Activated CD8-positive, alpha-beta memory T cell treated with anti-CD3 and anti-CD28 coated beads, Interleukin-2, amount 10 ng/mL, durations not matched to agents 7 days and 5 days (primary cell): ENCODE measurements at regions not wholly inside any gene's neighbourhood (a gene's known extent, or its start where the extent isn't known, plus 50 kb on each side); places are given as distances from the start of the nearest gene placed in this dataset.

Experiments used
- ATAC-seq: fragments of 150-1000 bp; cut with Tn5 transposase; one replicate; pipeline ENCODE4 v1.10.0; 2021; ENCODE audit warnings: moderate library complexity
- CTCF ChIA-PET: fragments of 350-600 bp; sonication (Branson Sonifier 250); formaldehyde crosslinking; loops from one replicate; lab custom pipeline; 2021; ENCODE audit warnings: antibody characterized with exemption; lab: Charles Lee
- DNase-seq: peaks from one replicate; pipeline ENCODE4 v3.0.0-alpha.2; 2020
- H3K27ac Mint-ChIP-seq: one replicate; pipeline ENCODE4 v1.8.0; 2021; ENCODE audit warnings: mild to moderate bottlenecking, mixed read lengths
- H3K27me3 Mint-ChIP-seq: one replicate; pipeline ENCODE4 v1.8.0; 2021; ENCODE audit warnings: mixed read lengths
- H3K36me3 Mint-ChIP-seq: one replicate; pipeline ENCODE4 v1.8.0; 2021; ENCODE audit warnings: mild to moderate bottlenecking, mixed read lengths
- H3K4me1 Mint-ChIP-seq: one replicate; pipeline ENCODE4 v1.8.0; 2021; ENCODE audit warnings: mixed read lengths
- H3K4me3 Mint-ChIP-seq: one replicate; pipeline ENCODE4 v1.8.0; 2021; ENCODE audit warnings: mild to moderate bottlenecking, moderate library complexity, mixed read lengths
- H3K9me3 Mint-ChIP-seq: one replicate; pipeline ENCODE4 v1.8.0; 2022; ENCODE audit warnings: low read depth, mixed read lengths

GRCh38 chr11:107202241-107202640 is 184.0 kb upstream of the GUCY1A2 start:
- no peaks in the 10 kb centered on the region for H3K27me3 Mint-ChIP-seq
- DNase-seq (no peak), ATAC-seq (no peak)
- H3K27ac Mint-ChIP-seq = no peak overlapping the region
- no peaks in the 10 kb centered on the region for H3K4me1 Mint-ChIP-seq
- CTCF ChIA-PET = no interaction called here
- H3K36me3 Mint-ChIP-seq = no peaks in the 10 kb centered on the region
- H3K9me3 Mint-ChIP-seq = no peaks in the 10 kb centered on the region
- no peak overlapping the region for H3K4me3 Mint-ChIP-seq

GRCh38 chr11:107198490-107199007 is 180.3 kb upstream of the GUCY1A2 start:
- H3K9me3 Mint-ChIP-seq = no peaks in the 10 kb centered on the region
- no peak overlapping the region for H3K4me3 Mint-ChIP-seq
- H3K36me3 Mint-ChIP-seq = no peaks in the 10 kb centered on the region
- H3K27me3 Mint-ChIP-seq = no peaks in the 10 kb centered on the region
- ATAC-seq (no peak), DNase-seq (no peak)
- no peaks in the 10 kb centered on the region for H3K4me1 Mint-ChIP-seq
- no peak overlapping the region for H3K27ac Mint-ChIP-seq
- CTCF ChIA-PET = no interaction called here

GRCh38 chr11:107197932-107198331 is 179.7 kb upstream of the GUCY1A2 start:
- Mint-ChIP-seq H3K27ac (no peak overlapping the region), H3K36me3 (no peaks in the 10 kb centered on the region), H3K4me1 (no peaks in the 10 kb centered on the region), H3K9me3 (no peaks in the 10 kb centered on the region), H3K4me3 (no peak overlapping the region), H3K27me3 (no peaks in the 10 kb centered on the region)
- CTCF ChIA-PET = no interaction called here
- DNase-seq (no peak), ATAC-seq (no peak)

GRCh38 chr11:107196732-107197131 is 178.5 kb upstream of the GUCY1A2 start:
- CTCF ChIA-PET = no interaction called here
- Mint-ChIP-seq H3K27ac (no peak overlapping the region), H3K27me3 (no peaks in the 10 kb centered on the region), H3K9me3 (no peaks in the 10 kb centered on the region), H3K4me1 (no peaks in the 10 kb centered on the region), H3K36me3 (no peaks in the 10 kb centered on the region), H3K4me3 (no peak overlapping the region)
- ATAC-seq (no peak), DNase-seq (no peak)

- Mint-ChIP-seq H3K36me3 (no peaks in the 10 kb centered on the region), H3K9me3 (no peaks in the 10 kb centered on the region), H3K27ac (no peak overlapping the region), H3K4me1 (no peaks in the 10 kb centered on the region), H3K27me3 (no peaks in the 10 kb centered on the region), H3K4me3 (no peak overlapping the region)
- no peak for DNase-seq
- ATAC-seq = no peak
- CTCF ChIA-PET = no interaction called here
Measured at GRCh38 chr11:107184986-107185385, 166.7 kb upstream of the GUCY1A2 start.

GRCh38 chr11:107183953-107184352 is 165.7 kb upstream of the GUCY1A2 start:
- Mint-ChIP-seq H3K36me3 (no peaks in the 10 kb centered on the region), H3K4me1 (no peaks in the 10 kb centered on the region), H3K4me3 (no peak overlapping the region), H3K27ac (no peak overlapping the region), H3K27me3 (no peaks in the 10 kb centered on the region), H3K9me3 (no peaks in the 10 kb centered on the region)
- no peak for ATAC-seq
- CTCF ChIA-PET = no interaction called here
- DNase-seq = no peak

- DNase-seq (no peak), ATAC-seq (no peak)
- CTCF ChIA-PET = no interaction called here
- Mint-ChIP-seq H3K9me3 (peaks cover under 1% of the 10 kb centered on the region), H3K4me1 (no peaks in the 10 kb centered on the region), H3K4me3 (no peak overlapping the region), H3K27ac (no peak overlapping the region), H3K27me3 (no peaks in the 10 kb centered on the region), H3K36me3 (no peaks in the 10 kb centered on the region)
Measured at GRCh38 chr11:107182978-107183377, 164.7 kb upstream of the GUCY1A2 start.

GRCh38 chr11:107180236-107180635 is 162.0 kb upstream of the GUCY1A2 start:
- Mint-ChIP-seq H3K9me3 (peaks cover 6% of the 10 kb centered on the region), H3K4me1 (no peaks in the 10 kb centered on the region), H3K27ac (no peak overlapping the region), H3K36me3 (no peaks in the 10 kb centered on the region), H3K27me3 (no peaks in the 10 kb centered on the region), H3K4me3 (no peak overlapping the region)
- DNase-seq = no peak
- CTCF ChIA-PET = no interaction called here
- no peak for ATAC-seq

GRCh38 chr11:107179829-107180228 is 161.6 kb upstream of the GUCY1A2 start:
- Mint-ChIP-seq H3K9me3 (peaks cover 6% of the 10 kb centered on the region), H3K4me1 (no peaks in the 10 kb centered on the region), H3K36me3 (no peaks in the 10 kb centered on the region), H3K4me3 (no peak overlapping the region), H3K27me3 (no peaks in the 10 kb centered on the region), H3K27ac (no peak overlapping the region)
- ATAC-seq = no peak
- CTCF ChIA-PET = no interaction called here
- DNase-seq = no peak

GRCh38 chr11:107177106-107177477 is 158.8 kb upstream of the GUCY1A2 start:
- H3K4me3 Mint-ChIP-seq = no peak overlapping the region
- CTCF ChIA-PET = no interaction called here

GRCh38 chr11:107176148-107177105 is 158.2 kb upstream of the GUCY1A2 start:
- CTCF ChIA-PET = no interaction called here
- no peaks in the 10 kb centered on the region for H3K27me3 Mint-ChIP-seq
- no peak for ATAC-seq

More at GRCh38 chr11:107177106-107177477, 158.8 kb upstream of the GUCY1A2 start:
- DNase-seq (no peak), ATAC-seq (no peak)
- no peaks in the 10 kb centered on the region for H3K27me3 Mint-ChIP-seq
- no peak overlapping the region for H3K27ac Mint-ChIP-seq
- H3K9me3 Mint-ChIP-seq = peaks cover 6% of the 10 kb centered on the region
- H3K36me3 Mint-ChIP-seq = no peaks in the 10 kb centered on the region
- H3K4me1 Mint-ChIP-seq = no peaks in the 10 kb centered on the region

GRCh38 chr11:107174856-107175255 is 156.6 kb upstream of the GUCY1A2 start:
- H3K36me3 Mint-ChIP-seq = no peaks in the 10 kb centered on the region
- no peaks in the 10 kb centered on the region for H3K4me1 Mint-ChIP-seq
- H3K27ac Mint-ChIP-seq = no peak overlapping the region
- CTCF ChIA-PET = no interaction called here
- H3K9me3 Mint-ChIP-seq = peaks cover 8% of the 10 kb centered on the region
- no peak overlapping the region for H3K4me3 Mint-ChIP-seq
- no peaks in the 10 kb centered on the region for H3K27me3 Mint-ChIP-seq
- ATAC-seq = no peak
- DNase-seq = no peak

More at GRCh38 chr11:107176148-107177105, 158.2 kb upstream of the GUCY1A2 start:
- no peaks in the 10 kb centered on the region for H3K36me3 Mint-ChIP-seq
- no peak overlapping the region for H3K4me3 Mint-ChIP-seq
- no peak overlapping the region for H3K27ac Mint-ChIP-seq
- H3K9me3 Mint-ChIP-seq = peaks cover 6% of the 10 kb centered on the region
- H3K4me1 Mint-ChIP-seq = no peaks in the 10 kb centered on the region
- no peak for DNase-seq

- Mint-ChIP-seq H3K4me3 (no peak overlapping the region), H3K27me3 (no peaks in the 10 kb centered on the region), H3K36me3 (no peaks in the 10 kb centered on the region), H3K27ac (no peak overlapping the region), H3K9me3 (peaks cover 9% of the 10 kb centered on the region), H3K4me1 (no peaks in the 10 kb centered on the region)
- CTCF ChIA-PET = no interaction called here
- ATAC-seq (no peak), DNase-seq (no peak)
Measured at GRCh38 chr11:107172996-107173395, 154.7 kb upstream of the GUCY1A2 start.

- H3K9me3 Mint-ChIP-seq = no peaks in the 10 kb centered on the region
- CTCF ChIA-PET = no interaction called here
- no peak for DNase-seq
- H3K4me3 Mint-ChIP-seq = no peak overlapping the region
- ATAC-seq = no peak
- H3K36me3 Mint-ChIP-seq = no peaks in the 10 kb centered on the region
- H3K4me1 Mint-ChIP-seq = no peaks in the 10 kb centered on the region
- no peak overlapping the region for H3K27ac Mint-ChIP-seq
- no peaks in the 10 kb centered on the region for H3K27me3 Mint-ChIP-seq
Measured at GRCh38 chr11:107157809-107158187, 139.5 kb upstream of the GUCY1A2 start.
